ENCODE measurements at regions not wholly inside any gene's neighbourhood (a gene's known extent, or its start where the extent isn't known, plus 50 kb on each side); places are given as distances from the start of the nearest gene placed in this dataset.

- TF ChIP-seq CTCF (conservative IDR thresholded peaks at IDR 0.05; ENCODE audit: low read depth, low read length): no peak
- DNase-seq (ENCODE audit: low read depth): no peak
- H3K4me3 ChIP-seq (ENCODE audit: low read depth, low read length): no peak overlapping the region
These were observed 184.5 kb upstream of the CXCL12 start for GRCh38 chr10:44569193-44570091.

GRCh38 chr10:44571701-44572100 lies 186.8 kb upstream of the CXCL12 start:
- no peak for DNase-seq (ENCODE audit: low read depth)
- TF ChIP-seq CTCF (conservative IDR thresholded peaks at IDR 0.05; ENCODE audit: low read depth, low read length): no peak
- no peak overlapping the region for H3K4me3 ChIP-seq (ENCODE audit: low read depth, low read length)

- TF ChIP-seq CTCF (conservative IDR thresholded peaks at IDR 0.05; ENCODE audit: low read depth, low read length): no peak
- no peak for DNase-seq (ENCODE audit: low read depth)
- H3K4me3 ChIP-seq (ENCODE audit: low read depth, low read length): no peak overlapping the region
These were observed 187.2 kb upstream of the CXCL12 start for GRCh38 chr10:44572146-44572545.

GRCh38 chr10:44573821-44574220 lies 188.9 kb upstream of the CXCL12 start:
- DNase-seq (ENCODE audit: low read depth): no peak
- no peak overlapping the region for H3K4me3 ChIP-seq (ENCODE audit: low read depth, low read length)
- TF ChIP-seq CTCF (conservative IDR thresholded peaks at IDR 0.05; ENCODE audit: low read depth, low read length): no peak

DNA sequence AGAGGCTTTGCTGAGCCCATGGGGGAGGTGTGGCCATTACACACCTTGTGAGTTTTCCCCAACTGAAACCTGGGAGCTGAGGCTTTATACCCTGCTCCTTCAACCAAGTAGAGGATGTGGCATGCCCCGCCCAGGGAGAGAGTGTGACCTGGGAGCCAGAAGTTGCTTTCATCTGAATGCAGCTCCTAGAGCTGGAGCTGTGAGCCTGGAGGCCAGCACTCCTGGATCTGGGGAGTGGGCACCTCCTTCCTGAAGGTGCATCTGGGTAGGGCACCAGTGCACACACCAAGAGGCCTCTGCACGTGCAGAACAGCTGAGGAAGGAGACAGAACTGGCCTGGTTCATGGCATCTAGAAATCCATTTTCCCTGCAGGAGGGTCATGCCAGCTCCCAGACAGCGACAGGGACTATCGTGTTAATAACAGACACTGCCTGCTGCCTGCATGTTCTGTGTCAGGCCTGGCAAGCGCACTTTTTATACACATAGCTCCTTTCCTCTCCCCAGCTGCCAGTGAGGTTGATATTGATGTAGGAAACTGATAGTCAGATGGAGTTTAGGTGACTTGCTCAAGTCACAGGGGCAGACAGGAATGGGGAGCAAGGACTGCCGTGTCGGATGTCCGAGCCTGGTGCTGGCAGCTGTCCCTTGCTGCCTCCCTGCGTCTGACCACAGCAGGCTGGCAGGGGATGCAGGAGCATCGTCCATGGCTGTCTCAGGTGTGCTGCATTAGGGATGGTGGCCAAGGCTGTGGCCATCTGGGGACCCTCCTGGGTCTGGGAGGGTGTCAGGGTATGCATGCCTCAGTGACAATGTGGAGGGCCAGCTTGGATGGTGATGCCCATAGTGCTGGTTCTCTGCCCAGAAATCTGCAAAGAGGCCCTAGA lies 189.9 kb upstream of the CXCL12 start:
- no peak for TF ChIP-seq CTCF (conservative IDR thresholded peaks at IDR 0.05; ENCODE audit: low read depth, low read length)
- DNase-seq (ENCODE audit: low read depth): no peak
- no peak overlapping the region for H3K4me3 ChIP-seq (ENCODE audit: low read depth, low read length)

DNA sequence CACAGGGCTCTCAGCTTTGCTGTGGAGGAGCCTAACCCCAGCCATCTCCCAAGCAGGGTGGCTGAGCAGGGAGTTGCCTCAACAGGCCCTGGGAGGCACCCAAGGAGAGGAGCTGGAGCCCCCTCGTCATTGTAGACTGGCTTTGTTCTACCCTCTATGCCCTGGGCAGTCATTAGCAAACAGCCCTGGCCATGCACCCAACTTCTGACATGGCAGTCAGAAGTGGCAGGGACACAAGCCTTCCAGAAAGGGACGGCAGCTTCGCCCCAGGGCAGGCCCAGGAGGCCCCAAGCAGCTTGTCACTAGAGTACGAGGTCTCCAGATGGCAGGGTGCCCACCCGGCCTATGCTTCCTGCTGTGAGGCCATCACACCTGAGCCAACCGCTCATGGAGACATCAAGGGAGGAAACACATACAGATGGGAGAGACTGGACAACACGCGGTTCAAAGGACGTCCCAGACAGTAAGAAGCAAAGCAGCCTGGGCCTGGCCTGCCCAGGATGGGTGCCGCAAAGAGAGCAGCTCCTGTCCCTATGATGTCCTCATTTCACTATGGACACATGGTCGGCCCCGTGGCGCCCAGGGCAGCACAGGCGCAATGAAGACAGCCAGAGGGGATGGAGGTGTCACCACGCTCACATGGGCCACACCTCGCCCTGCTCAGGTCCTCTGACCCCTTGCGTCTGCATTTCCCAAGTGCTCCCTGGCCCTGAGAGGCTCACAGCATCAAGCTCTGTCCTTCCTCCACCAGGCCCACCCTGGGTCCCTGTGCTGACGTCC lies 190.9 kb upstream of the CXCL12 start:
- no peak for TF ChIP-seq CTCF (conservative IDR thresholded peaks at IDR 0.05; ENCODE audit: low read depth, low read length)
- no peak for DNase-seq (ENCODE audit: low read depth)
- H3K4me3 ChIP-seq (ENCODE audit: low read depth, low read length): no peak overlapping the region
